Medulla oblongata (tissue), 1 donor: ENCODE measurements at regions not wholly inside any gene's neighbourhood (a gene's known extent, or its start where the extent isn't known, plus 50 kb on each side); places are given as distances from the start of the nearest gene placed in this dataset.

Experiments used
- DNase-seq: peaks from one replicate; pipeline ENCODE4 v3.0.0-alpha.2; 2015; ENCODE audit errors: extremely low spot score

DNA sequence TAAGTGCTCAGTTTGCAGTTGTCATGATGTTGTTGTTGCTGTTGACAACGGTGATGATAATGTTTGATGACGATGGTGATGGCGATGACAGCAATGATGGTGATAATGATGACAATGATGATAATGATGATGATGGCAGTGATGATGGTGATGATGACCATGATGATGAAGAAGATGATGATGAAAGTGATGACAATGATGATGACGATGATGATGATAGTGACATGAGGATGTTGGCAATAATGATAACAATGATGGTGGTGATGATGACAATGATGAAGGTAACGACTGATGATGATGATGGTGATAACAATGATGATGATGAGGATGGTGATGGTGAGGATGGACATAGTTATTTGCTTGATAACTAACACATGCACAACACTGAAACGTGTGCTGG, 778.5 kb downstream of the VRK1 start:
- DNase-seq: no peak

- DNase-seq: no peak
Measured at GRCh38 chr14:97578982-97579548, 781.9 kb downstream of the VRK1 start.

DNA sequence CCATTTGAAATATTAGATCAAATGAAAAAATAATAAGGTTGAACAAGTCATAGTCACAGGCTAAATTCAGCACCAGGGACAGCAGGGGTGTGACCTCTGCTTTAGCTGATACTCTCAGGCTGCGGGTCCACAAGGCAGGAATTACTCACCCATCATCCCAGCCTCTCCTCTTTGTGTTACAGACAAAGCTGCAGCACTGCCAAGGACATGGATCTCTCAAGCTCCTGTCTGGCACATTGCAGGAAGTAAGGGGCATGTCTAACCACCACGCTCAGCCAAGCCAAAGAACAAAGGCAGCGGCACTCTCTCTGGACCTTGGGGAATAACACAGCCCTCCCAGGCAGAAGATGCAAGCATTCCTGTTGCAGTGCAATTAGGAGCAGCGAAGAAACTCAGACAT, 783.8 kb downstream of the VRK1 start:
- DNase-seq: no peak

DNA sequence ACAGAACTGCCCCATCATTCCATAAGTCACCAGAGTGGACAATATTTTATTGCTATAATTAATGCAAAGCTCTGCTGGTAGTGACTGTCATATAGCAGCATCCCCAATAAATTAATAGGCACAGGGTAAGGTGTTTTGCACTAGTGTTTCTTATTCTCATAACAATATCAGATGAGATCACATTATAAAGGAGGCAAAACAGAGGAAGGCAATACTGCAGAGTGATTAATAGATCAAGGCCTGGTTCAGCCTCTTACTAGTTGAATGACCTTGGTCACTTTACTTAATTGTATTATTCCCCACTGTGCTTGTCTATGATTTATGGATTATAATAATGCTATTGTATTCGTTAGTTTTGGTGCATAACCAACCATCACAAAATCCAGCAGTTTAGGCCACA, 784.8 kb downstream of the VRK1 start:
- DNase-seq: no peak

GRCh38 chr14:97584528-97584927, 787.3 kb downstream of the VRK1 start:
- no peak for DNase-seq

DNA sequence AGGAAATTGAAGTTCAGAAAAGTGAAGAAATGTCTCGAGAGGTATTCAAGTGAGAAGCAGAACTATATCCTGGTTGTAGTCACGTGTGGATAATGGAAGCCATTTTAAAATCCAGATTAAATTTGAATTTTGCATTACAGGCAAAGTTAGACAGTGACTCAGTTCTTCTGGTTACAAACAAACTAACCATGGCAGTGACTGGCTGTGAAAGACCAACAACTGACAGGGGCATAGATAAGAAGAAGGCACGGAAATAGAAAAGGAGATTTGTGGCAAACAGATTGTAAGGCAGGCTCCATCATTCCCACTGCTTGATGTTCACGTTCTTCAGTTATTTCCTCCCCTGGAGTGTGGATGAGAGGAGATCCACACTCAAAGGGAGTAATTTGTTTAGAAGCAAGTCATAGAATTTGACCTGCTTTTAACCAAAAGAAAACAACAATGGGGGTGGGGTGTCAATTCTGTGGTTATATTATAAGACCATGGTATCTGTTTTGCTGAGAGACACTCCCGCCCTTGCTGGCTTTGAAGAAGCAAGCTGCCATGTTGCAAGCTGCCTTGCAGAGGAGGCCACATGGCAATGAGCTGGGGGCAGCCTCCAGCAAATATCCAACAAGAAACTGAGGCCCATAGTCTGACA, 795.3 kb downstream of the VRK1 start:
- DNase-seq: no peak

DNA sequence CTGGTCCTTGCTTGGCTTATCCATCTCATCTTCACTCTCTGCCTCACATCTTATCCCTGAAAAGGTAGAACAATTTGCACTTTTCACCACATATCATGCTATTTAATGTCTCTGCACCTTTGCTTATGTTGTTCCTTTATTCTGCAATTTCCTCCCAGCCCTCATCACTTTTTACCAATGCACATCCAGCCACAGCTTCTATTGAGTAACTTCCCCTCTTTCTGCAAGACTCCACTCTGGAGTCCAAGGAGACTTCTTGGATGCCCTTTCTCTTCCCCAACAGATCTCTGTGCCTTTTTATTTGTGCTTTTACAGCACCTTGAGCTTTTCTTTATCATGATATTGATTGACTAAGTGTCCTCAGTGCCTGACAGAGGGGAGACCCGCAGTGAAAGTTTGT, 797.1 kb downstream of the VRK1 start:
- DNase-seq: no peak

DNA sequence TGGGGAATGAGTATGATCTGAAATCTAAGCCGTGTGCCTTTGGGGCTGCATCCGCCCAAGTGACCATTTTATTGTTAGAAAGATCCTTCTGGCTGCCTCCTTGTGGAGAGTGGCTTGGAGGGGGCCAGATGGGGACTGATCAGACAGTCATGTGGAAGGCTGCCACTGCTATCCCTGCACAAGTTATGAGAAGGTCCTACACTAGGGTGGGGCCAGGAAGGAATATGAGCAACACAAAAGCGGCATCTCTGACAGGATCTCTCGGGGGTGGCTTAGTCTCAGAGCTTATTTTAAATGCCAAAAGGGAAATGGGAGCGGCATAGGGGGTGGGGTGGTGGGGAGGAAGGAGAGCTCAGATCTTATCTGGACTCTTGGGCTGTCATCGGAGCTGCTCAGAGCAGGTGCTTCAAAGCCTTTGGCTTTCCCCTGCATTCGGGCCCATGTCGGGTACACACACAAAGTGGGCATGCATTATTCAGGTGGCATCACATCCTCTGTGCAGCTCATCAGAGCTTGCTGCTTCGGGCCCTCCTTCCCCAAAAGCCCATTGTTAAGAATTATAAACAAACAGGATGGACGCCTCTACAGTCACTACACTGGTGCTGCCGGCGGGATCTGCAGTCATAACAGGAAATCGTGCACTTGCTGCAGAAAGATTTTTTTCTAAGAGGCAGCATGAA, 805.4 kb downstream of the VRK1 start:
- no peak for DNase-seq

DNA sequence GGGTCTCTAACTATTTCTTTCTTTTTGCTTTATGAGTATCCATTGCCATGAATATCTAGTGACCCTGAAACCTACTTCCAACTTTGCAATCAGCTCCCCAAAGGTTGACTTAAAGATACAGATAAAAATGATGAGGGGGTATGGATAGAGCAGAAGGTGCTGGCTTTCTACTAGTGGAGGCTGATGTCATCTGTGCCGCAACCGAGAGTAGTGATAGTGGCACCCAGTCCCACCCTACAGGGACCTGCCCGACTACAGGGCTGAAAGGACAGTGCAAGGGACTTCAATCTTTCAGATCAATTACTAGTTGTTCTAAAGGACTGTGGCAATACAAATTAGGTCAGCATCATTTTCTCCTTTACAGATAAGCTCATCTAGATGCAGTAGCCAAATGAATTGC, 806.0 kb downstream of the VRK1 start:
- DNase-seq: no peak

- no peak for DNase-seq
Measured at GRCh38 chr14:97604731-97605130, 807.5 kb downstream of the VRK1 start.

DNA sequence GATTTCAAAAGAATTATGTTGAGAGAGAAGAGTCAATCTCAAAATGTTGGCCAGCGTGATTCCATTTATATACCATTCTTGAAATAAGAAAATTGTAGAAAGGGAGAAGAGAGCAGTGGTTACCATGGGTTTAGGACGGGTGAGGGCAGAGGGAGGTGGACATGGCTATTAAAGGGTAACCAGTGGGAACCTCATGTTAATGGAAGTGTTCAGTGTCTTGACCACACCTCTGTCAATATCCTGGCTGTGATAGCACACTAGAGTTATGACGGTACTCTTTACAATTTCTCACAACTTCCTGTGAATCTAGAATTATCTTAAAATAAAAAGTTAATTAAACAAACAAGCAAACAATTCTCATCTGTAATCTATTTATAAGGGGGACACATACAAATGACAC, 821.2 kb downstream of the VRK1 start:
- DNase-seq: no peak

DNA sequence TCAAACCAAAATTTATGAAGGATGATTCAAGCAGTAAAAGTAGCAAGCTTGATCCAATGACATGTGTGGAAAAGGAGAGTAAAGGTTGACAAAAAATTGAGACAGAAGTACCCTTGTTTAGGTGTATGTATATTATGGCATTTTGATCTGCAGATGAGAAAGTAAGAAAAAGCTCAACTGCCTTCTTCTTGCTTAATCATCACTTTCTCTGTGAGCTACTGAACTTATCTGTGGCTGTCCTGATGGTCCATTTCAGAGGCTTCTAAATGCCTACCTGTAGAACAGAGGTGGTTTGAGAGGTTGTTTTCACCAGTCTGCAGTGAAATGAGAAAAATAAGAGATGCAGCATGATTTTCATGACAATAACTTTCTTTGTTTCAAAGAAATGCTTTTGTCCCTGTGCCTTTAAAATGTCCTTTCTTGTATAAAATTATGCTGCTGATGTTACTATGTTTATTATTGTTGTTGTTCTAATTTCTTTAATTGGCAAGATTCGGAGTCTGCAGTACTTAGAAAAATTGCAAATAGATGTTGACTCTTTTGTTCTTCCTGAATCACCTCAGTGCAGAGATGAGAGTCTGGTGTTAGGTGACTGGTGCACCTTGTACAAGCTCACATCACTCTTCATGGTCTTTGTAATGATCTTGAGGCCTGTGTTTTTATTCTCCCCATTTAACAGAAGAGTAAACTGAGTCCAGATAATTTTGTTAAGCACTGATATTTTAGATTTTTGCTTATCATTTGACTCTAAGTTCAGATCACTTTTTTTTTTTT, 821.9 kb downstream of the VRK1 start:
- DNase-seq: no peak

GRCh38 chr14:97620066-97620465, 822.9 kb downstream of the VRK1 start:
- DNase-seq: no peak

- no peak for DNase-seq
Measured at GRCh38 chr14:97624985-97625384, 827.8 kb downstream of the VRK1 start.

- no peak for DNase-seq
Measured at GRCh38 chr14:97625477-97625876, 828.3 kb downstream of the VRK1 start.

- no peak for DNase-seq
Measured at GRCh38 chr14:97626088-97626487, 828.9 kb downstream of the VRK1 start.

DNA sequence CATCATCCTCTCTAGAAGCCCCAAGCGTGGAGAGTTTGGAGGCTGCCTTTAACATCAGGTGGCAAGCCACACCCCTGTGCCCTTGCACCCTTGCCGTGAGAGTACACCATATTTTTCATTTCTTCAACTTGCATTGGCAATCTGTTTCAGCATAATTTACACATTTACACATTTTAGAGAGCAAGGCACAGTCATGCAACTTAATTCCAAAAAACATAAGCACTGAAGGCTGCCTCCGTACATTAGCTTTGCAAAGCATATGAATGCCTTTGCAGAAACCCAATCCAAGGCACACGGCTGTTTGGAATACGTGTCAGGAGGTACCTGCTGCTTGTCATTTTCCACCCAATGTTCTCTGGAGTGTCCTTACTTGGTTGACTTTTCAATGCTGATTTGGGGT, 833.1 kb downstream of the VRK1 start:
- DNase-seq: no peak

- no peak for DNase-seq
Measured at GRCh38 chr14:97633131-97633738, 836.1 kb downstream of the VRK1 start.

- DNase-seq: peak; percentile 10
Measured at GRCh38 chr14:97634751-97635150, 837.6 kb downstream of the VRK1 start.

DNA sequence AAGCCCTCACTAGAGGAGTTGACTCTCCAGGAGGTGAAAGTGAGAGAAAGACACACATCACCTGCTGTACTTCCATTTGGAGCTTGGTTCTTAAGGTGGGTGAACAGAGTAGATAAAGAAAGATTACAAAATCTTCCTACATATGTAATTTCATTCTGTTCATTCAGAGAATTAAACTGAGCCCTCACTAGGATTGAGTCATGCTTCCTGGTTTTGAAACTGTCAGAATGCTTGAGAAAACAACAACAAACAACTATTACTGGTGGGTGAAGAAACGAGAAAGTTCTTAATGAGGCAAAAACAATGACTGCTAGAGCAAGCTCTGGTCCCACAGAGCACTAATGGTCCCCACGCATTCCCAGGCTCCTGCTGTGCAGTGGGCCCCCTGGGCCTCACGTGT, 841.7 kb downstream of the VRK1 start:
- DNase-seq: no peak

DNA sequence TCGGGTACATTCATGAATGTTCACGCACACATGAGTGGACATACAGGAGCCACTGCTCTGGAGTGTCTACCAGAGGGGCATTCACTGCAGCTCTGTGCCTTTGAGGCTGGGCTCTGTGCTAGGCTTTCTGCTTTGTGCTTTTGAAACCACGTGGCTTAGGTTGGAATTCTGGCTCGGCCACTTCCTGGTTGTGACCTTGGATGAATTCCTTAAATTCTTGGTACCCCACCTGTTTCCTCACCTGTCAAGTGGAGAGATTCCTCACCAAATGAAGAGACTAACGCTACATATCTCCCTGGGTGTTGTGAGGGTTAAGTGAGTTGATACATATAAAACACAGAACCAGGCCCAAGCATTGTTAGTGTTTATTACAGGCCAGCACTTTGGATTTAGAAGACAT, 842.8 kb downstream of the VRK1 start:
- DNase-seq: no peak

GRCh38 chr14:97641827-97642226, 844.6 kb downstream of the VRK1 start:
- DNase-seq: no peak
